Trophoblast cell (in vitro differentiated cells and primary cell): ENCODE measurements at regions not wholly inside any gene's neighbourhood (a gene's known extent, or its start where the extent isn't known, plus 50 kb on each side); places are given as distances from the start of the nearest gene placed in this dataset.

Experiments used
- DNase-seq, 2 donors: peaks; one replicate each; pipeline ENCODE4 v3.0.0-alpha.2; 2016
- H2AFZ ChIP-seq: 2 replicates; pipeline ENCODE4 v1.6.1; 2013; ENCODE audit warnings: low read length, moderate library complexity, mild to moderate bottlenecking; ENCODE audit not compliant: insufficient read depth, poor library complexity
- H2AK5ac ChIP-seq: 2 replicates; pipeline ENCODE4 v1.6.1; 2013; ENCODE audit warnings: mild to moderate bottlenecking, low read length
- H2BK120ac ChIP-seq: 2 replicates; pipeline ENCODE4 v1.6.1; 2013; ENCODE audit warnings: low read length, mild to moderate bottlenecking, moderate library complexity; ENCODE audit not compliant: insufficient read depth, poor library complexity
- H2BK12ac ChIP-seq: 2 replicates; pipeline ENCODE4 v1.6.1; 2013; ENCODE audit warnings: mild to moderate bottlenecking, low read length, moderate library complexity
- H2BK5ac ChIP-seq: 2 replicates; pipeline ENCODE4 v1.6.1; 2013; ENCODE audit warnings: low read length, low read depth, moderate library complexity, mild to moderate bottlenecking; ENCODE audit not compliant: poor library complexity
- H3K14ac ChIP-seq: 2 replicates; pipeline ENCODE4 v1.6.1; 2013; ENCODE audit warnings: mild to moderate bottlenecking, low read length
- H3K18ac ChIP-seq: 2 replicates; pipeline ENCODE4 v1.6.1; 2013; ENCODE audit warnings: mild to moderate bottlenecking, low read length
- H3K23ac ChIP-seq: 2 replicates; pipeline ENCODE4 v1.6.1; 2013; ENCODE audit warnings: low read length
- H3K27ac ChIP-seq: 2 replicates; pipeline ENCODE4 v1.5.1; 2013; ENCODE audit warnings: low read depth, mild to moderate bottlenecking, inconsistent platforms, low read length, moderate library complexity
- H3K27me3 ChIP-seq: 2 replicates; pipeline ENCODE4 v1.6.1; 2013; ENCODE audit warnings: inconsistent platforms, mild to moderate bottlenecking, low read length, moderate library complexity; ENCODE audit not compliant: insufficient read depth
- H3K36me3 ChIP-seq, 2 experiments: 1 replicate in 1 of 2; 2 replicates in 1 of 2; pipeline ENCODE4 v1.6.1; 2013; ENCODE audit warnings: low read length in 2 of 2, mild to moderate bottlenecking in 2 of 2, moderate library complexity in 1 of 2; ENCODE audit not compliant: insufficient read depth in 2 of 2, control insufficient read depth in 1 of 2
- H3K4ac ChIP-seq: 2 replicates; pipeline ENCODE4 v1.6.1; 2013; ENCODE audit warnings: low read depth, mild to moderate bottlenecking, low read length, moderate library complexity
- H3K4me1 ChIP-seq, 2 experiments: 1 replicate in 1 of 2; 2 replicates in 1 of 2; pipeline ENCODE4 v1.6.1; 2013; ENCODE audit warnings: low read length in 2 of 2, mild to moderate bottlenecking in 2 of 2, moderate library complexity in 1 of 2; ENCODE audit not compliant: insufficient read depth in 2 of 2, control insufficient read depth in 1 of 2
- H3K4me2 ChIP-seq: 2 replicates; pipeline ENCODE4 v1.6.1; 2013; ENCODE audit warnings: inconsistent platforms, mild to moderate bottlenecking, low read length, moderate library complexity
- H3K4me3 ChIP-seq: 2 replicates; pipeline ENCODE4 v1.5.1; 2013; ENCODE audit warnings: mild to moderate bottlenecking, low read depth, low read length, inconsistent platforms
- H3K79me1 ChIP-seq: one replicate; pipeline ENCODE4 v1.6.1; 2013; ENCODE audit warnings: low read length
- H3K79me2 ChIP-seq: 2 replicates; pipeline ENCODE4 v1.6.1; 2013; ENCODE audit warnings: low read length, mild to moderate bottlenecking; ENCODE audit not compliant: control insufficient read depth, insufficient read depth, poor library complexity
- H3K9ac ChIP-seq: 2 replicates; pipeline ENCODE4 v1.6.1; 2013; ENCODE audit warnings: mild to moderate bottlenecking, low read length
- H3K9me3 ChIP-seq: 2 replicates; pipeline ENCODE4 v1.6.1; 2013; ENCODE audit warnings: low read depth, mild to moderate bottlenecking, control low read depth, inconsistent platforms, low read length; ENCODE audit not compliant: insufficient read depth
- H4K12ac ChIP-seq: 2 replicates; pipeline ENCODE4 v1.6.1; 2013; ENCODE audit warnings: low read depth, mild to moderate bottlenecking, low read length, moderate library complexity
- H4K8ac ChIP-seq: 2 replicates; pipeline ENCODE4 v1.6.1; 2013; ENCODE audit warnings: low read depth, mild to moderate bottlenecking, low read length, moderate library complexity
- H4K91ac ChIP-seq: one replicate; pipeline ENCODE4 v1.6.1; 2013; ENCODE audit warnings: low read depth, mild to moderate bottlenecking, low read length, moderate library complexity
- WGBS: extraction: QIAGEN DNeasy Blood & Tissue Kit; methylation state at CpG from one replicate; pipeline ENCODE4 v1.1.7; 2013; ENCODE audit warnings: missing lambda C conversion rate; ENCODE audit not compliant: insufficient read length, insufficient coverage; ENCODE audit errors: extremely low coverage; 5-methylcytosine and 5-hydroxymethylcytosine counted together

- no peak overlapping the region for H3K4me2 ChIP-seq
- no peaks in the 10 kb centered on the region for H3K79me1 ChIP-seq
- no peak overlapping the region for H3K4ac ChIP-seq
- H3K4me3 ChIP-seq, result no peak overlapping the region
- H4K8ac ChIP-seq, result no peak overlapping the region
- H3K9me3 ChIP-seq, result peaks cover 18% of the 10 kb centered on the region
- DNase-seq, result no peak
- no peak overlapping the region for H3K14ac ChIP-seq
- H3K4me1 ChIP-seq, result no peaks in the 10 kb centered on the region
- H3K27ac ChIP-seq, result no peak overlapping the region
- no peak overlapping the region for H3K23ac ChIP-seq
- no peak overlapping the region for H2BK5ac ChIP-seq
- no peak overlapping the region for H3K18ac ChIP-seq
- H3K36me3 ChIP-seq, result no peaks in the 10 kb centered on the region
- WGBS, result no CpG with 5 or more reads among the region's 8 CpGs
- H2AK5ac ChIP-seq, result no peak overlapping the region
- H3K27me3 ChIP-seq, result no peaks in the 10 kb centered on the region
- H4K12ac ChIP-seq, result no peak overlapping the region
- no peak overlapping the region for H4K91ac ChIP-seq
- H2AFZ ChIP-seq, result no peak overlapping the region
- H3K9ac ChIP-seq, result no peak overlapping the region
- H2BK120ac ChIP-seq, result no peak overlapping the region
- no peaks in the 10 kb centered on the region for H3K79me2 ChIP-seq
- H2BK12ac ChIP-seq, result no peak overlapping the region
Measured at GRCh38 chr9:86821006-86821845, 126.1 kb downstream of the GAS1 start.

GRCh38 chr9:86819552-86819951 is 127.8 kb downstream of the GAS1 start:
- WGBS, result no CpG with 5 or more reads among the region's 1 CpG
- H3K9me3 ChIP-seq, result peaks cover 16% of the 10 kb centered on the region
- H2BK120ac ChIP-seq, result no peak overlapping the region
- H3K79me1 ChIP-seq, result no peaks in the 10 kb centered on the region
- H3K4ac ChIP-seq, result no peak overlapping the region
- H3K4me2 ChIP-seq, result no peak overlapping the region
- no peak overlapping the region for H3K18ac ChIP-seq
- no peak overlapping the region for H3K23ac ChIP-seq
- H3K9ac ChIP-seq, result no peak overlapping the region
- no peak overlapping the region for H4K12ac ChIP-seq
- H2BK5ac ChIP-seq, result no peak overlapping the region
- no peak overlapping the region for H4K91ac ChIP-seq
- H3K14ac ChIP-seq, result no peak overlapping the region
- DNase-seq, result no peak
- H3K36me3 ChIP-seq, result no peaks in the 10 kb centered on the region
- H3K4me3 ChIP-seq, result no peak overlapping the region
- H3K27ac ChIP-seq, result no peak overlapping the region
- no peaks in the 10 kb centered on the region for H3K4me1 ChIP-seq
- H2BK12ac ChIP-seq, result no peak overlapping the region
- H4K8ac ChIP-seq, result no peak overlapping the region
- no peaks in the 10 kb centered on the region for H3K79me2 ChIP-seq
- no peaks in the 10 kb centered on the region for H3K27me3 ChIP-seq
- H2AFZ ChIP-seq, result no peak overlapping the region
- H2AK5ac ChIP-seq, result no peak overlapping the region

GRCh38 chr9:86818636-86819035 is 128.7 kb downstream of the GAS1 start:
- Histone ChIP-seq H3K4me3 (no peak overlapping the region), H3K79me1 (no peaks in the 10 kb centered on the region), H4K12ac (no peak overlapping the region), H3K4me1 (no peaks in the 10 kb centered on the region), H4K8ac (no peak overlapping the region), H2BK12ac (no peak overlapping the region), H3K9ac (no peak overlapping the region), H3K9me3 (peaks cover 15% of the 10 kb centered on the region), H3K4ac (no peak overlapping the region), H3K4me2 (no peak overlapping the region), H2BK5ac (no peak overlapping the region), H3K36me3 (no peaks in the 10 kb centered on the region), H3K23ac (no peak overlapping the region), H3K14ac (no peak overlapping the region), H4K91ac (no peak overlapping the region), H3K27me3 (no peaks in the 10 kb centered on the region), H2BK120ac (no peak overlapping the region), H3K27ac (no peak overlapping the region), H3K79me2 (no peaks in the 10 kb centered on the region), H2AFZ (no peak overlapping the region), H2AK5ac (no peak overlapping the region), H3K18ac (no peak overlapping the region)
- no CpG with 5 or more reads among the region's 6 CpGs for WGBS
- DNase-seq, result no peak

- H3K9me3 ChIP-seq, result peaks cover 15% of the 10 kb centered on the region
- no peaks in the 10 kb centered on the region for H3K4me1 ChIP-seq
- DNase-seq, result no peak
Measured at GRCh38 chr9:86816868-86817267, 130.4 kb downstream of the GAS1 start.

More at GRCh38 chr9:86816868-86817267, 130.4 kb downstream of the GAS1 start:
- Histone ChIP-seq H3K14ac (no peak overlapping the region), H3K36me3 (no peaks in the 10 kb centered on the region), H3K4ac (no peak overlapping the region), H2AK5ac (no peak overlapping the region), H3K23ac (no peak overlapping the region), H3K27ac (no peak overlapping the region), H4K12ac (no peak overlapping the region), H3K4me2 (no peak overlapping the region), H2BK120ac (no peak overlapping the region), H3K4me3 (no peak overlapping the region), H4K8ac (no peak overlapping the region), H2BK12ac (no peak overlapping the region), H2BK5ac (no peak overlapping the region), H3K79me2 (no peaks in the 10 kb centered on the region), H3K27me3 (no peaks in the 10 kb centered on the region), H3K79me1 (no peaks in the 10 kb centered on the region), H3K18ac (no peak overlapping the region), H2AFZ (no peak overlapping the region), H4K91ac (no peak overlapping the region), H3K9ac (no peak overlapping the region)
- WGBS, result no CpG with 5 or more reads among the region's 5 CpGs
